Stimulated activated naive B cell treated with anti-CD40 and anti-IgM and Interleukin-4, amounts not matched to agents 10 μg/mL and 1 μg/mL and 100 μg/mL, for 72 hours (primary cell): ENCODE measurements at regions not wholly inside any gene's neighbourhood (a gene's known extent, or its start where the extent isn't known, plus 50 kb on each side); places are given as distances from the start of the nearest gene placed in this dataset.

Source experiments
- ATAC-seq, 2 donors: fragments of 150-1000 bp; cut with Tn5 transposase; replicated peaks; 2 replicates each; pipeline ENCODE4 v1.10.0; 2021; ENCODE audit warnings: moderate library complexity in 1 of 2
- DNase-seq: peaks from one replicate; pipeline ENCODE4 v3.0.0; 2021
- H3K27ac Mint-ChIP-seq: one replicate; pipeline ENCODE4 v1.8.0; 2022; ENCODE audit warnings: mild to moderate bottlenecking, mixed read lengths
- H3K27me3 Mint-ChIP-seq, 2 donors: one replicate each; pipeline ENCODE4 v1.8.0; 2022; ENCODE audit warnings: mixed read lengths in 2 of 2
- H3K36me3 Mint-ChIP-seq, 2 donors: one replicate each; pipeline ENCODE4 v1.8.0; 2022; ENCODE audit warnings: mixed read lengths in 2 of 2, mild to moderate bottlenecking in 1 of 2
- H3K4me1 Mint-ChIP-seq, 2 donors: one replicate each; pipeline ENCODE4 v1.8.0; 2022; ENCODE audit warnings: mixed read lengths in 2 of 2, mild to moderate bottlenecking in 1 of 2
- H3K4me3 Mint-ChIP-seq, 2 donors: one replicate each; pipeline ENCODE4 v1.8.0; 2022; ENCODE audit warnings: mild to moderate bottlenecking in 2 of 2, mixed read lengths in 2 of 2, moderate library complexity in 1 of 2
- H3K9me3 Mint-ChIP-seq, 2 donors: one replicate each; pipeline ENCODE4 v1.8.0; 2022; ENCODE audit warnings: mixed read lengths in 2 of 2, mild to moderate bottlenecking in 1 of 2

DNA sequence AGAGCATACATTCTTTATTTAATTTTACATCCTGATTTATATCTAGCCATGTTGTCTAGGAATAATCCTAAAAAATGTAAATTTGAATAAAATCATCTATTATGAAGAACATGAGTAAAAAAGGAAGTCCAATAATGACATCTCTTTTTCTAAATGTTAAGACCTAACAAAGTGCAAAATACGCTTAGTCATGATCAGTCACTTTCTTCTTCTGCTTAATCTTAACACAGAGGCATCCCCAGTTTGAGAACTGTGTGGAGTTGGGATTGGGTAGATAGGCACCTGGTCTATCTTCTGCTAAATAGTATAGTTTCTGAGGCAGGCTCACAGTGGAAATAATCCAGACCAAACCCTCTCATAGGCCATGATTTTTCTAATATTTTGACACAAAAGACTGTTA lies 311.7 kb upstream of the LRRC7 start:
- no peaks in the 10 kb centered on the region for H3K4me1 Mint-ChIP-seq
- no peaks in the 10 kb centered on the region for H3K9me3 Mint-ChIP-seq
- no peaks in the 10 kb centered on the region for H3K27me3 Mint-ChIP-seq
- H3K4me3 Mint-ChIP-seq, result no peak overlapping the region
- no peak overlapping the region for H3K27ac Mint-ChIP-seq
- ATAC-seq, result no peak
- DNase-seq, result no peak
- no peaks in the 10 kb centered on the region for H3K36me3 Mint-ChIP-seq

DNA sequence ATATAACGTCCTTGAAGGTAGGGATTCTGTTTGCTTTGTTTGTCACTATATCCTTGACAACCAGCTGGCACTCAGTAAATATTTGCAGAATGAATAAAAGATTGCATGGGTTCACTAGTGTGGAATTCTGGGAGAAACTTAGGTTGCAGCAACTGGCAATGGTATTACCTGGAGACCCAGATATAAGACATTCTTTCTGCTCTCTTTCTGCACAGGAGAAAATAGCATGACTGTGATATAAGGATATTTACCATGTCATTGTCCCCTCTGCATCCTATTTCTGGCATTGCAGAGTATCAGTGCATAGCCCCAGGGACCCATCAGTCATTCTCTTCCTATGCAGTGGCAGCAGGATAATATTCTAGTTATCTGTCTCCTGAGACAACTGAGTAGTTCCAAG lies 308.9 kb upstream of the LRRC7 start:
- no peaks in the 10 kb centered on the region for H3K36me3 Mint-ChIP-seq
- H3K27me3 Mint-ChIP-seq, result no peaks in the 10 kb centered on the region
- ATAC-seq (no peak), DNase-seq (no peak)
- H3K27ac Mint-ChIP-seq, result no peak overlapping the region
- H3K4me3 Mint-ChIP-seq, result no peak overlapping the region
- H3K4me1 Mint-ChIP-seq, result no peaks in the 10 kb centered on the region
- no peaks in the 10 kb centered on the region for H3K9me3 Mint-ChIP-seq

DNA sequence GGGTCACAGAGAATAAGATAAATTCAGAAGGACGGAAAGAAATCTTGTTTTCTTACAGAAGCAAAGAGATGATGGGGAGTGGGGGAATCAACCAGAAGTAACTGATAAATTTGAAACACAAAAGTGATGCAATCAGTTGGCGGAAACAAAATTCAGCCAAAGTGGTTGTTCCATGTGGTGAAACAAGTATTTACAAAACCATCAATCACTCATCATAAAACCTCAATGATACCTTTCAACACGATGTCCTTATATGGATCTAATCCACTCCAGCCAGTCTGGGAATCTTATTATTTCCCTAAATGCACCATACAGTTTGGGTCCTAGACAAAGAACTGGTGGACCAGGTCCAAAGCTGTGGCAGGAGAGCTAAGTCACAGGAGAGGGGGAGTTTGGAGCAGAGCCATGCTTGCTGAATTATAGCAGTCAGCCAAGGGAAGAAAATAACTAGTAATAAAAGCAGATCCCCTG lies 303.8 kb upstream of the LRRC7 start:
- H3K9me3 Mint-ChIP-seq, result no peaks in the 10 kb centered on the region
- no peak overlapping the region for H3K27ac Mint-ChIP-seq
- no peak for ATAC-seq
- H3K4me3 Mint-ChIP-seq, result no peak overlapping the region
- no peaks in the 10 kb centered on the region for H3K4me1 Mint-ChIP-seq
- DNase-seq, result no peak
- H3K36me3 Mint-ChIP-seq, result no peaks in the 10 kb centered on the region
- no peaks in the 10 kb centered on the region for H3K27me3 Mint-ChIP-seq

DNA sequence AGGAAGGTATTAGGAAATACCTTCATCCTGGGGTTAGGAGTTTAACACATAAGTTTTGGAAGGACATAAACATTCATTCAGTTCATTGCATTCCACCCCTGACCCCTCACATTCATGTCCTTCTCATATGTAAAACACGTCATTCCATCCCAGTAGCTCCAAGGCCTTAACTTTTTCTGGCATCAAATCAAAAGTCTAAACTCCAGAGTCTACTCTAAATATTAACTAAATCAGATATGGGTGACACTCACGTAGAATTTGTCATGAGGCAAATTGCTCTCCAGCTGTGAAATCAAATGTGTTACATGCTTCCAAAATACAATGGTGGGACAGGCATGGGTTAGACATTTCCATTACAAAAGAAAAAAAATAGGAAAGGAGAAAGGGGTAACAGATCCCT lies 298.2 kb upstream of the LRRC7 start:
- H3K27me3 Mint-ChIP-seq, result no peaks in the 10 kb centered on the region
- DNase-seq (no peak), ATAC-seq (no peak)
- no peaks in the 10 kb centered on the region for H3K4me1 Mint-ChIP-seq
- H3K9me3 Mint-ChIP-seq, result no peaks in the 10 kb centered on the region
- H3K27ac Mint-ChIP-seq, result no peak overlapping the region
- no peak overlapping the region for H3K4me3 Mint-ChIP-seq
- no peaks in the 10 kb centered on the region for H3K36me3 Mint-ChIP-seq

DNA sequence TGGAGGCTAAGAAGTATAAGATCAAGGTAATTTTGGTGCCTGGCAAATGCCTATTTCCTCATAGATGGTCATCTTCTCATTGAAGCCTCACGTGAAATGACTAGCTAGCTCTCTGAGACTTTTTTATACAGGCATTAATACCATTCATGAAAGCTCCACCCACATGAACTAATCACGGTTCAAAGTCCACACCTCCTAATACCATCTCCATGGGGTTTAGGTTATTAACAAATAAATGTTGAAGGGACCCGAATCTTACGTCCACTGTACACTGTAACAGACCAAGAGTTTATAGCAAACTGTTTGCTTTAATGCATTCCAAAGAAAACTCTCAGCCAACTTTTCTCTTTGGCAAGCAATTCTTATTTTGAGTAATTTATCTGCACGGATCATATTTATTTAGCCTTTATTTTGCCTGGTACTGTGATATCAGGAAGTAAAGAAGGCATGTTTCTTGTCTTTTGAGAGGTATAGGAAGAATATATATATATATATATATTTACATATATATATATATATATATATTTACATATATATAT lies 296.1 kb upstream of the LRRC7 start:
- H3K4me1 Mint-ChIP-seq, result no peaks in the 10 kb centered on the region
- no peaks in the 10 kb centered on the region for H3K9me3 Mint-ChIP-seq
- no peak overlapping the region for H3K4me3 Mint-ChIP-seq
- H3K27ac Mint-ChIP-seq, result no peak overlapping the region
- no peaks in the 10 kb centered on the region for H3K27me3 Mint-ChIP-seq
- DNase-seq, result no peak
- no peaks in the 10 kb centered on the region for H3K36me3 Mint-ChIP-seq
- ATAC-seq, result no peak

DNA sequence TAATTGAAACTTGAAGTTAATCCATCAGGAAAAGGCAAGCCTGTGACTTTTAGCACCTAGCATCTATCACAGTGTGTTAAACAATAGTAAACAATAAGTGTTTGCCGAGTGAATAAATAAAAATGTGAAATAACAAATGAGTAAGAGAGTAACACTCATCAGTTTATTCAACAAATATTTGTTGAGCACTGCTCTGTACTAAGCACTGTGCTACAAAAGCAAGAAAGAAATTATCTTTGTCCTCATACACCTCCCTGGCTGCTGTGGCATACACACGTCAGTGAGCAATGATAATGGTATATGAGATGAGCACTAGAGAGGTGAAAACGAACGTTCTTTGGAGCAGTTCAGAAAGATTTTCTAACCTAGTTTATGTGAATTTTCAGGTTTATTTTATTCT lies 295.0 kb upstream of the LRRC7 start:
- Mint-ChIP-seq H3K9me3 (no peaks in the 10 kb centered on the region), H3K4me1 (no peaks in the 10 kb centered on the region), H3K27me3 (no peaks in the 10 kb centered on the region), H3K36me3 (no peaks in the 10 kb centered on the region), H3K4me3 (no peak overlapping the region), H3K27ac (no peak overlapping the region)
- no peak for ATAC-seq
- no peak for DNase-seq

DNA sequence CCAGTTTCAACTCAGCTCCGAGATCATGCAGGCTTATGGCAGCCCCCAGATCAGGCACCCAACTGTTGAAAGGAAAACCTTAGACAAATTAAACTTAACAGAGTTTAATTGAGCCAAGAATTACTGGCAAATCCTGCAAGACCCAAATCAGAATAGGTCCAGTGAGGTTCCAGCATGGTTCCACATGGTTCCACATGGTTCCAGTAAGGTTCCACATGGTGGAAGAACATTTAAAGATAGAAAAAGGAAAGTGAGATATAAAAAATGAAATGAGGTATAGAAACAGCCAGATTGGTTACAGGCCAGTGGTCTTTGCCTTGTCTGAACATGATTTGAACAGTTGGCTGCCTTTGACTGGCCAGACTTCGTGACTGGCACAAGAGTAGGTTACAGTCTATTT lies 288.8 kb upstream of the LRRC7 start:
- H3K4me1 Mint-ChIP-seq, result no peaks in the 10 kb centered on the region
- H3K27me3 Mint-ChIP-seq, result no peaks in the 10 kb centered on the region
- H3K27ac Mint-ChIP-seq, result no peak overlapping the region
- H3K36me3 Mint-ChIP-seq, result no peaks in the 10 kb centered on the region
- no peak for ATAC-seq
- H3K4me3 Mint-ChIP-seq, result no peak overlapping the region
- H3K9me3 Mint-ChIP-seq, result no peaks in the 10 kb centered on the region
- DNase-seq, result no peak

DNA sequence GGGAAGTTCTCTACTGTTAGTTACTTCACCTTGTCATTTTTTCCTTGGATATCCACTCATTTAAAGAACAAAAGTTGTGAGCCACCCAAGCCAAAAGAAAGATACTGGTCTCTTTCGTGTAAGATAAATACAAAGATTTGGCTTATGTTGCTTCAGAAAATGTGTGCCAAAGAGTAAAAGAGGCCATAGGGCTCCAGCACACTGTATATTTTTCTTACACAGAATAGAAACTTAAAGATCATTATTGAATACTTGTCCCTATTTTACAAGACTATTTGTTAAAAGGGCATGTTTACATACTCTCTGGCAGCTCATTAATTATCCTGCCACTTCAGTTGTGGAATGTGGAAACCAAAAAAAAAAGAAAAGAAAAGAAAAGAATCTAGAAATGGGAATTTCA lies 284.2 kb upstream of the LRRC7 start:
- ATAC-seq (no peak), DNase-seq (no peak)
- no peaks in the 10 kb centered on the region for H3K9me3 Mint-ChIP-seq
- H3K27me3 Mint-ChIP-seq, result no peaks in the 10 kb centered on the region
- H3K4me1 Mint-ChIP-seq, result no peaks in the 10 kb centered on the region
- no peak overlapping the region for H3K27ac Mint-ChIP-seq
- no peaks in the 10 kb centered on the region for H3K36me3 Mint-ChIP-seq
- no peak overlapping the region for H3K4me3 Mint-ChIP-seq

DNA sequence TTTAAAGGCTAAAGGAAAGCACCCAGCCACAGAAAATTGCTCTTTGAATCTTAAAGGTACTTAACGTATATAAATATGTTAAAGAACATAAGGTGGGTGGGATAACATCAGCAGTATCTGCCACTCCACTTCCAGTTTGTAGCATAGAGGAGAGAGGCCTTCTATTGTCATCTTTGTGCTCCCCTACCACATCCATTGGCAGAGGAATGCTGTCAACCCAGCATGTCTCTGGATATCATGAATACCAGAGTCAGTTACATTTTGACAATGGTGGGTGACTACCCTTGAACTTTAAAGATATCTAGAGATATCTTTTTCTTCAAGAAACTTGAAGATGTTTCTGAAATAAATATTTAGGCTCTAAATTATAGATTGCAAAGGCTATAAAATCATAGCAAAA lies 283.2 kb upstream of the LRRC7 start:
- DNase-seq, result no peak
- no peaks in the 10 kb centered on the region for H3K27me3 Mint-ChIP-seq
- H3K4me3 Mint-ChIP-seq, result no peak overlapping the region
- H3K27ac Mint-ChIP-seq, result no peak overlapping the region
- no peaks in the 10 kb centered on the region for H3K9me3 Mint-ChIP-seq
- ATAC-seq, result no peak
- H3K4me1 Mint-ChIP-seq, result no peaks in the 10 kb centered on the region
- no peaks in the 10 kb centered on the region for H3K36me3 Mint-ChIP-seq

DNA sequence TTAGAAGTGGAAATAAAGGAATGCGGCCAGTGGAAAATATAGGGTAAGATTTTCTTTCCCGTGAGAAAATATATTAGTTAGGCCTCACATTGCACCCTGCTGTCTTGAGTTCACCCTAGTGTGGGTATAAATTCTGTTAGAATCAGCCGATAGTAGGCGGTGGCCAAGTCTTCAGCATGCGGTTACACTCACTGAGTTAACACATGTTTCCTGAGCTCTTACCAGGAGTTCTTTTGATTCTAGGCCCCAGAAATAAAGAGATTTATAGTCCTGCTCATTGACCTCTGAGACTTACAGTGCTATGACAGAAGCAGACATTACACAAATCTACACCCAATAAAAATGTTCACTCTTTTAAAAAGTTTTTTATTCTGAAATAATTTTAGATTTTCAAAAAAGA lies 279.3 kb upstream of the LRRC7 start:
- Mint-ChIP-seq H3K36me3 (no peaks in the 10 kb centered on the region), H3K4me1 (no peaks in the 10 kb centered on the region), H3K27ac (no peak overlapping the region), H3K27me3 (no peaks in the 10 kb centered on the region), H3K4me3 (no peak overlapping the region), H3K9me3 (no peaks in the 10 kb centered on the region)
- no peak for DNase-seq
- ATAC-seq, result no peak

DNA sequence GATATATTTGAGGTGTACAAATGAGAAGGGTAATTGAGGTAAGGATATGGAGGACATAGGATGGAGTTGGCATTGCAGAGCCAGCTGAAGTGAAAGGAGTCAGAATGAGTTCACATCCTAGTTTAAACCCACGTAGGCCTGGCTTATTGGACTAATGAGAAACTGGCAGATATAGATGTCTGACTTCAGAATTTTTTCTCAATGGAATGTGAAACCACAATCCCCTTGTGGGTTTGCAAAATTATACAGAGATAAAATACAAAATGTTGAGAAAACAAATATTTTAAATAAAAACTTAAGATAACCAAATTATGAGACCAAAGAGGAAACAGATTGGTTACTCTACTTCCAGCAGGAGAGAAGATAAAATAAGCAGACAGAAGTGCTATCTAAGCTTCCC lies 277.4 kb upstream of the LRRC7 start:
- Mint-ChIP-seq H3K27ac (no peak overlapping the region), H3K27me3 (no peaks in the 10 kb centered on the region), H3K9me3 (no peaks in the 10 kb centered on the region), H3K36me3 (no peaks in the 10 kb centered on the region), H3K4me1 (no peaks in the 10 kb centered on the region), H3K4me3 (no peak overlapping the region)
- DNase-seq (no peak), ATAC-seq (no peak)

DNA sequence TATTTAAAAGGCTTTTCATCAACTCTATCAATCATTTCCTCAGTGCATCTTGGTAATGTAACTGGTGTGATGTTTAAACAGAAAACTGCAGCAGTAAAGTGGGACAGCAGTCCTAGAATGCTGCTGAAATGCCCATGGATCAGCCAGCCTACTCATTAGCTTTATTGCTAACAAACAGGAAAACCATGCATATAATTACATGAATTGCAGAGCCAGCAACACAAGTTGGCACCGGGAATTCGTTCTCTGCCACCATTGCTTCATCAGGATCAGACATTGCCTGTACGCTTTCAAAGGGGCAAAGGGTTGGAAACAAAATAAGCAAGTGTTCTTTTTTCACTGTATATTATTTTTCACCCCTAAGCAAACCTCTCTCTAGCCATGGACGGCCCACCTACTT lies 276.2 kb upstream of the LRRC7 start:
- no peaks in the 10 kb centered on the region for H3K27me3 Mint-ChIP-seq

DNA sequence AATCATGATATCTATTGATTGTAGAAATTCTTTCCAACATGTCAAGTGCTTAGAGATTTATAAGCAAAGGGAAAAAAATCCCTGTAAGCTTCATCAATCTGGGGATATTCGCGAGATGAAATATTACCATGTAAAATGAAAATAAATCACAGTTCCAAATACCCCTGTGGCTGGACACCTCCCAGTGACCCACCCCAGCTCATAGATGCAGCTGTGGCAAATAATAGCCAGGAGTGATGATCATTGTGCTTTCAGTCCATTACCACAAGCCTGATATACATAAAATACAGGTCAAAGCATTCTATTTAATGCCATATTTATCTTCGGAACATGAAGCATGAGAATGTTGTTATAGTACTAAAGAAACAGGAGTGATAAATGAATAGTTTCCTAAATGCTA lies 274.9 kb upstream of the LRRC7 start:
- Mint-ChIP-seq H3K27ac (no peak overlapping the region), H3K27me3 (no peaks in the 10 kb centered on the region), H3K4me3 (no peak overlapping the region)

More for the DNA sequence above, 276.2 kb upstream of the LRRC7 start:
- no peak overlapping the region for H3K27ac Mint-ChIP-seq
- H3K36me3 Mint-ChIP-seq, result no peaks in the 10 kb centered on the region
- H3K4me3 Mint-ChIP-seq, result no peak overlapping the region
- H3K9me3 Mint-ChIP-seq, result no peaks in the 10 kb centered on the region
- no peaks in the 10 kb centered on the region for H3K4me1 Mint-ChIP-seq
- DNase-seq (no peak), ATAC-seq (no peak)

DNA sequence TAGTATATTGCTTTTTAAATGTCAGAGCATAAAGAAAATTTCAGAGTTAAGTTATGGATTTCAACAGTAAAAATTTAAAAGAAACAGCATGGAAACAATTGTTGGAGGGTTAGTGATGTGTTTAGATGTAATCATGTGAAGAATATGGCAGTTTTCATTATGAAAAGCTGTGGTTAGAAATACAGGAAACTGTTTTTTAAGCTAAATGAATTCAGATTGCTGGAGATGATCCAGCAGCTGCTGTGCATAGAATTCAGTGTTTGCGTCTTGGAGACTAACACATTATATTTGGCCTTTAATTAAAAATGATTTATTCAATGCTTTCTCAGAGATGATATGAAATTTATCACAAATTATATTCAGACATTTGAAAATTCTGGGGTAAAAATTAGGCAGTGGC lies 273.6 kb upstream of the LRRC7 start:
- H3K27ac Mint-ChIP-seq, result no peak overlapping the region
- H3K27me3 Mint-ChIP-seq, result no peaks in the 10 kb centered on the region
- no peak for ATAC-seq
- DNase-seq, result no peak
- H3K9me3 Mint-ChIP-seq, result no peaks in the 10 kb centered on the region
- H3K36me3 Mint-ChIP-seq, result no peaks in the 10 kb centered on the region
- no peaks in the 10 kb centered on the region for H3K4me1 Mint-ChIP-seq
- no peak overlapping the region for H3K4me3 Mint-ChIP-seq

More for the DNA sequence above, 274.9 kb upstream of the LRRC7 start:
- Mint-ChIP-seq H3K9me3 (no peaks in the 10 kb centered on the region), H3K4me1 (no peaks in the 10 kb centered on the region), H3K36me3 (no peaks in the 10 kb centered on the region)
- DNase-seq (no peak), ATAC-seq (no peak)

DNA sequence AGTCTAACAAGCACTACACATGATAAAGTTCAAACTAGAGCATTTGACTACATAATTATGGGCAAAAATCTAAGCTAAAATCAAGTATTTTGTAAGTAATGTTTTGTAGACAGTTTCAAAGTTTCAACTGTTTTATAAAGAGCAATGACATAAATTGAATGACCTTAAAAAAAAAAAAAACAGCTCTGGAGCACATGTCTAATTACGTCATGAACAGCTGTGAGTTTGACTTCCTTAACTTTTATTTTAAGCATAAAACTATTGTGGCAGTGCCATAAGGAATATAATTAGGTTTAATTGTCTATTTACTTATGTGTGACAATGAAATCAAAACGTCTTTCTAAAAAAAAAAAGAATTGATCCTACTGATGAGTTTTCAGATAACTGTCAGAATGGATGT lies 272.5 kb upstream of the LRRC7 start:
- H3K27me3 Mint-ChIP-seq, result no peaks in the 10 kb centered on the region

DNA sequence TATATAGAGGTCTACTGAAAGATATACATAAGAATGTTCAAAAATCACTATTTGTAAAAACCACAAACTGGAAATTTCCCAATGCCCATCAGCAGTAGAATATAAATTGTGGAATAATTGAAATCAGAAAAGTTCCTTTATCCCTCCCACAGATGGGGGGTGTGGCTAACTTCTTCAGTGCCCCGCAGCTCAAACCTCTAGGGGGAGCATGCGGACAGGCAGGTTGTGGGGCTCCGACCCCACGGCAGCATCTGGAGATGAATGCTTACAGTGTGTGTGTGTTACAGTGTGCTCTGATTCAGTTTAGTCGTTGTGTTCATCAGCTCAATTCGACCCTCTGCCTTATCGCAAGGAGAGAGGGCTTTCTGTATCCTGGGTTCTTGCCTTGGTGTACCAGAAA lies 262.1 kb upstream of the LRRC7 start:
- ATAC-seq (no peak), DNase-seq (no peak)
- Mint-ChIP-seq H3K36me3 (no peaks in the 10 kb centered on the region), H3K9me3 (peaks cover 4 to 10% of the 10 kb centered on the region in 2 donors), H3K4me1 (no peaks in the 10 kb centered on the region), H3K4me3 (no peak overlapping the region), H3K27ac (no peak overlapping the region), H3K27me3 (no peaks in the 10 kb centered on the region)

More for the DNA sequence above, 272.5 kb upstream of the LRRC7 start:
- no peak for ATAC-seq
- no peak overlapping the region for H3K27ac Mint-ChIP-seq
- H3K4me1 Mint-ChIP-seq, result no peaks in the 10 kb centered on the region
- H3K4me3 Mint-ChIP-seq, result no peak overlapping the region
- no peaks in the 10 kb centered on the region for H3K9me3 Mint-ChIP-seq
- no peaks in the 10 kb centered on the region for H3K36me3 Mint-ChIP-seq
- no peak for DNase-seq
